NCI-H187 (cell line): ENCODE measurements at regions not wholly inside any gene's neighbourhood (a gene's known extent, or its start where the extent isn't known, plus 50 kb on each side); places are given as distances from the start of the nearest gene placed in this dataset.
"Not testable (repeated sequence)": the region's sequence is repeated elsewhere in the genome, so short reads cannot be mapped to it uniquely, and the experiment has no call there.

Experiments
- DNase-seq, 2 experiments: peaks; one replicate each; lab custom pipeline; 2025; lab: John Stamatoyannopoulos, UW

DNA sequence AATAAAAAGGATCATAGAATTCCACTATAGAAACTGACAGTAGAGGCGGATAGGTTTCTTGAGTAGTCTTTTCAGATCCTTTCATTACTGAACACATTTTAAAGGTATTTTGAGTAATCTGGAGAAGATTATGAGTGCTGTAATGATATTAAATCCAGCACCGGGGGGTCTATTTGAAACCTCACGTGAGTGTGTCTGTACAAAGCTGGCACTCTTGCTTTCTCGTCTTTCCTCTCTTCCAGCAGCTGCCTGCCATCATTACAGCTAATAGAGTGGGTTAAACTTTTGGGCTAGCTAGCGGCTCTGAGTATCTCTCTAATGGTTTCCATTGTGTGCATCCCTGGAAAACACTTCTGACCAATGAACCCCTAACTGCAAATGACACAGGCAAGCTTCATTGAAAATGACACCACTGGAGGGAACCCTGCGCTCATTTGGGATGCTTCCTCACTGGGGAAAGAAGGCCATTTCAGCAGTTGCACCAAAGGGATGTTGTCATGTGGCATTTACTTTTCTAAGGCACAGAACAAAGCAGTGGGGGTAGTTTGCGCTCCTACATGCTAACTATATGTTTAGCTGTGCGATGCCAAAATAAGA, 101.0 kb downstream of the HRH4 start:
- no peak for DNase-seq

DNA sequence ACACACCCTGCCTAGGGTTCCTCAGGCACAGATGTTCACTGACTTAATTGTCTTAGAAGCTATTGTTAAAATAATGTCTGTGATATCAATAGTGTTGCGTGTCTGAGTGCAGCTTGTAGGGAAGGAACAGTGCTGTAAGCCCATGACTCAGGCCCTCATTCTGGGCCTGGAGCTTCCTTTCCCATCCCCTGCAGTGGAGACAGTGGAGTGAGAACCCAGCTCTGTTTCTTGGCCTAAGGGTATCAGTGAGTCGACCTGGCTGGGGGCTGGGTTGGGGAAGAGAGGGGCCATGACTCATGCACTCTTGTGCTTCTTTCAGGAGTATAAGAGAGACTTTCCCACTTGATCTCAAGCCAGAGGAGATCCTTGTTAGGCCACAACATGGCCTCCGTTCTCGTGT, 106.8 kb downstream of the HRH4 start:
- DNase-seq, result no peak

DNA sequence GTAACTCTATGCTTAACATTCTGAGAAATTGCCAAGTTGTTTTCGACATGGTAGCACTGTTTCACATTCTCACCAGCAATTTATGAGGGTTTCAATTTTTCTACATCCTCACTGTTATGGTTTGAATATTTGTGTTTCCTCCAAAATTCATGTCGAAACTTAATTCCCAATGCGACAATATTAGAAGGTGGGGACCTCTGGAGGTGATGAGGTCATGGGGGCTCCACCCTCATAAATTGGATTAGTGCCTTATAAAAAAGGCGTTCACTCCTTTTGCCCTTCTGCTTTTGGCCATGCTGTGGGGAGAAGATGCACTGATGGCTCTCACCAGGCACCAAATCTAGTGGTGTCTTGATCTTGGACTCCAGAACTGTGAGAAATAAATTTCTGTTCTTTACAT, 110.3 kb downstream of the HRH4 start:
- no peak for DNase-seq

DNA sequence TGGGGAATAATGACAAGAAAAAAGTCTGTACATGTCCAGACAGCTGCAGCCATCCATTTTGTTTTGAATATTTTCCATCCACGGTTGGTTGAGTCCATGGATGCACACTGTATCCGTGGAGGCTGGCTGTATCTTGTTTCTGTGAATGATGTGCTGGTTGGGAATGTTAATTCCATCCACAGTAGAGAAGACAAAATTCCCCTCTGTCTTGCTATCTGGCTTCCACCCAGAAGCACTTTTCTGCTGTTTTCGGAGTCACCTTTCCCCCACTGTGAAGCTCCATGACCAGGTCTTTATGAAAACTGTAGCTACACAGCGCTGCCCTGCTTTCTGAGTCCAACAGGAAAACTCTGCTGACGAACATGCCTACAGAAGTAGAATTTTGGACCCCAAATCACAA, 122.3 kb downstream of the HRH4 start:
- DNase-seq, result no peak

DNA sequence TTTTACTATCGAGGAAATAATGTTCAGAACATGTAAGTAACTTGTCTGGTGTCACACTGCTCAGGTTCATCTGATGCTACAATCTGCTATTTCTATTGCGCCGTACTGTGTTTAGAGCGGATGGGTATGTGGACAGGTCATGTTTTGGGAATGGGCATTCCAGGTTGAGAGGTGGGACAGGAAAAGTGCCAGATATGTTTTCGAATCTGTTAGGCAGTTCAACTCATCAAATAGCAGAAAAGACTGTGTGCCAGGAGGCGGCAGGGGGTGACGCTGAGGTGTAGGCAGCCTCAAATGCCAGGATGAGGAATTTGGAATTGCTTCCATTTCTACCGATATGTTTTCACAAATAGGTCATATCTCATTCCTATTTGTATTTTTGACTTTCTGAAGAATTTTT, 123.8 kb downstream of the HRH4 start:
- DNase-seq, result no peak

DNA sequence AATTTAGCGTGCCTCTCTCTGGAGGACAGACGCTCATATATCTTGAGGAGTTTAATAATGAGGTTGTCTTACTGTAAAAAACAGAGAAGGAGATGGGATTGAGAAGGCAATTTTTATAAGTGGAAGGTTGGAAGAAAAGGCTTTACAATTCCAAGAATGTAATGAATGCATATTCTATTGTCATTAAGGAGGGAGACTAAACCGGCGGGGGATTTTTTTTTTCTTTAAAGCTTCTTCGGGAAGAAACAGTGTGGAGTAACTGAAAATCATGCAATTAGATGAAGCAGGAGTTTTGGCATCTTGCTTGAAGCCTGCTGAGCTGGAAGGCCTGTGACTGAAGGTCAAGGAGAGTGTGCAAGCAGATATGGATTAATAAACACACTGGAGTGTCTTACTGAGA, 124.4 kb downstream of the HRH4 start:
- no peak for DNase-seq

DNA sequence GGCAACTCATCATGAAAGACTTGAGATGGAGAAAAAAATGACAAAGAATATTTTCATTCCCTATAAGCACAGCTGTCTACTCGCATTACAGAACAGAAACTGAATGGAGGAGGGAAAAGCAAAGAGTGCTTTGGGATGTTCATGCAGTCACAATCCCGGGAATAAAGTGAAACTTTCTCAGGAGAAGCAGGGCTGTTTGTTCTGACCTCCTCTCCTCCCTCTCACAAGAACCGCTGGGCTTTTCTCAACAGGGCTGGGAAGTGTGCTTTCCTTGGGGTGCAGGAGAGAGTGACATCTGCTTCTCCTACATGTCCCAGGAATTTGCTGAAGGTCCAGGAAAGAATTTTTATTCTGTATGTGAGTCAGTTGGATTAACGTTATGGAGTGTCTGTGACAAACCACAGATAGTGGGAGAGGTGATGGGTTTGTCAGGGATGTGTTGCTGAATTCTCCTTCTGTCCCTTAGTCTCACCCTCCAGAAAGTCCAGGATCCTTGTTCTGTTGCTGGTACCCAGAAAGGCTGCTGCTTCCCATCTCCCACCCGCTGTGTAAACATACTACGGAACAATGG, 125.6 kb downstream of the HRH4 start:
- no peak for DNase-seq

DNA sequence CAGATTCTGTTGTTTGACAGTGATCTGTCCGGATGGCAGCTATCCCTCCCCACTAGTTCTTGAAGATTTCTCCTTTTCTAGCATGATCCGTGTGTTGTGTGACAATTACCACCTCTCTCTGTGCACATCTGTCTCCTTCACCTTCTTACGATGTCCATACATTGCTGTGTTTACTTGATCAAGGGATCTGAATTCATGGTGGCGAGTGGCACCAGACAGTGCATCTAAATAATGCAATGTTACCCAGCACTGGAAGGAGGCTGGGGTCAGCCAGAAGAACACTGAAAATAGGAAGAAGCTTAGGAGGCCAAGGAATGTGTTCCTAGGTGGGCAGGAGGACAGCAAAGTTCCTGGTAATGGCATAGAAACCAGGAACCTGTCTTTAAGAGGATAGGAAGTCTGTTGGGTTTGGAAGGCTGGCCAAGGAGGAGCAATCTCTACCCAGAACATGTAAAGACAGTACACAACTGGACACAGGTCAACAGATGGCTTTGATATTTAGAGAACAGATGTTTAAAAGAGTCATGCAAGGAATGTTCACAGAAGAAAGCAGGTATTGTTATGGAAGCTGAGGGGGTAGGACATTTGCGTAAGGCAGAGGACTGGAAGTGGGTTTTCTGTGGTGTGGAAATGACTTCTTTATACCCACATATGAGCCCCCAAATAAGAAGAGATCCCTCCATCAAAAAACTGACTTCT, 126.4 kb downstream of the HRH4 start:
- DNase-seq, result no peak

DNA sequence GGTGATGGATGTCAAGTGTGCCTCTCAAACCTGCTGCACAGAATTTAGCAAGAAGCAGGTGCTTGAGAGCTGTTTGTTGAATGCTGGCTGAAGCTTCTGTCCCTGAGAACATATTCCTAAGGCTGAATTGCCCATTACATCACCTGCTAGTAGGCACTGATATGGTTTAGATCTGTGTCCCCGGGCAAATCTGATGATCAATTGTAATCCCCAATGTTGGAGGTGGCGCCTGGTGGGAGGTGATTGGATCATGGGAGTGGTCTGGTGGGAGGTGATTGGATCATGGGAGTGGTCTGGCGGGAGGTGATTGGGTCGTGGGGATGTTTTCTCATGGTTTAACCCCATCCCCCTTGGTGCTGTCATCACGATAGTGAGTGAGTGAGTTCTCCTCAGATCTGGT, 128.0 kb downstream of the HRH4 start:
- peak in 1 of 2 experiments; percentile 5 for DNase-seq

DNA sequence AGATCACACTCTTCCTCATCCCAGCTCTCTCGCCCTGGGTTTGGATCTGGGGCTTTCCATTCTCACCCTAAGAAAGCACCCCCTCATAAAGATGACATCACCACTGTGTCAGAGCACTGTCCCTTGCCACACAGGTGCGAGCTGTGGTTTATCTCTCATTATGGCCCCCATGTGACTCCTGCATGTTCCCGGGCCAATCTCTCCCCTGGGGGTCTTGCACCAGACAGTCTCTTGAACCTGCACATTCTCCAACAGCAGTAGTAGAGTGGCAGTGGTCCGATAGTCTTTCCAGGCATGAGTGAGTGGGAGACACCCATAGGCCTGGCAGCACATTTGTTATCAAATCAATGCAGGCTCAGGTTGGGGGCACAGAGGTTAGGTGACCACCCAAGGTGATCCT, 130.5 kb downstream of the HRH4 start:
- no peak for DNase-seq

DNA sequence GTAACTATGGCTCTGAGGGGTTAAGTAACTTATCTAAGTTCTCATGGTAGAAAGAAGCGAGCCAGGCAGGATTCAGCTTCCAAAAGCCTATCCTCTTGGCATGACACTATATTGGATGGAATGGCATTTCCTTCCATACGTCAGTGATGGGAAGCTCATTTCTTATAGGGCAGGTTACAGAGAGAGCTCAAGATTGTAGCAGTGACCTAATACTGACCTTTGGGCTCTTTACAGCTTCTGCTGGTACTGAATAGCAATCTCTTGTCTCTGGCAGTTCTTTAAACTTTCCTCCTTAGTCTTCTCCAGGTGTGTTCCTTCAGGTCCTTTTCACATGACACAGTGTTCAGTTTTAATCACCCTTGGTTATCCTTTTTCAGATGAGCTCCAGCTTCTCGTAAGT, 133.0 kb downstream of the HRH4 start:
- DNase-seq, result no peak

DNA sequence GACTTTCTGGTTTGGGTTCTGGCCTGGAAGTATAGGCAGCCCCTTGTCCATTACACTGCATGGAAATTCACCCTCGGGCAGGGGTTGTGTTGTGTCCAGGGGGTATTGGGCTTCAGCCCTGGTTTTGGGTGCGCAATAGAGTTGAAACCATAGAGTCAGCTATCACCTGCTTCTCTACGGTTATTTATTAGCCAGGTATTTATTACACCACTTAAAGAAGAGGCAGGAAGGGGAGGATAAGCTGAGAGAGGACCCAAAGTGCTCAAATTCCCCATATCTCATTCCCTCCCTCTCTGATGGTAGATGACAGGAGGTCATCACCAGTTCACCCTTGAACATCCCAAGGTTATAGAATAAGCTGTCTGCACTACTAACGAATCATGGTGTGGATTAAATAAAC, 133.4 kb downstream of the HRH4 start:
- DNase-seq, result no peak

DNA sequence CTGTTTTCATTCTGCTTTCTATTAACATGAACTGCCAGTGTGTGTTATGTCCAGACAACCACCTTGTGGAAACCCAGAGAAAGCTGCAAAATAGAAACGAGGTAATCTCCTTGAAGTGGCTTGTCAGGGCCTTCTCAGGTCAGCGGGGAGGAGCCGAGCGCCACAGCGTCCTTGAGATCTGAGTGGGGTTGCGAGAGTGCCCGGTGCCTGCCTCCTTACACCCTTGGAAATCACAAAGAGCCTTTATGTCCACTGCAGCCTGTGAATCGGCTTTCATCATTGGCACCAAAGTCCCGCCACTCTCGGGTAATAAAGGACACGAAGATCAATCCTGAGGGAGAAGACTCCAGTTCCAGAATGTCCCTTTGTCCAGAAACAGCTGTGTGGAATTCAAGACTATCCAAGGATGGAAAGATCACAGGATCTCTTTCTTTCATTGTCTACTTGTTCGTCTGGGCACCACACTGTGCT, 135.2 kb downstream of the HRH4 start:
- no peak for DNase-seq

DNA sequence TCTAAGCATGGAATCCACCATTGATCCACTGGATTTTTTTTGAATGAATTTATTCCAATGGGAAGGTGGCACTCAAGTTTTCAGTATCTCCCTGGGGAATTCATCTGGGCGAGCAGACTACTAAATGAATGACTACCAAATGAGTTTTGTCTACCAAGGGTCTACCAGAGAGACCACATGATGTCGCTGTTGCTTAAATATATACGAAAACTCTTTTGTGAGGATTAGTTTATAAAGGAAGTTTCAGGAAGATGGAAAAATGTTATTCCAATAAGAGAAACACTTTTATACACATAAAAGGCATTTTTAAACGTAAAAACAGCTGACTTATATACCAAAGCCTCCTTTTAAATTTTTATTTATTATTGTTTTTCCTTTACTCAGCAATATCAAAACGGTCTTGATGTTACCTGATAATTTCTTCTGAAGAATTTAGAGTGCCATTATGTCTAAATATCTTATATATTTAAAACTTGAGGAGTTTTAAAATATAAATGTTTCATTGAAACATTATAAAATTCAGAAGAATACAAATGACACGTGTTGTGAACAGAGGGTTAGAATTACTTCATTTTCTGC, 139.7 kb downstream of the HRH4 start:
- peak in 1 of 2 experiments; percentile 59 for DNase-seq

DNA sequence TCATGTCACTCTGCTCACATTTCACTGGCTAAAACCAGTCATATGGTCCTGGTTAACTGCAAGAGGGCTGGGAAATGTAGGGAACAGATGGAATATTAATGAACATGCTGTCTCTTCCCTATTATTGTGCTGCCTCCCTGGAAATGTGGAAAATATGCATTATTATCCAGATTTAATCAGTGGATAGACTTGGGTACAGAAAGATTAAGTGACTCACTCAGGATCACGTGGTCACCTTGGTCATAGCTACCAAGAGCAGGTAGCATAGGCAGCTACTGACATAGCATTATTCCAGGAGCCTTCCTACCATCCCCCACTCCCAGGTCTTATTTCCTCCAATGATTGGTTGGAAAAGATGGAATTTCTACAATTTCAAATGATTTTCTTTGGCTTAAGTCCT, 141.1 kb downstream of the HRH4 start:
- no peak for DNase-seq

DNA sequence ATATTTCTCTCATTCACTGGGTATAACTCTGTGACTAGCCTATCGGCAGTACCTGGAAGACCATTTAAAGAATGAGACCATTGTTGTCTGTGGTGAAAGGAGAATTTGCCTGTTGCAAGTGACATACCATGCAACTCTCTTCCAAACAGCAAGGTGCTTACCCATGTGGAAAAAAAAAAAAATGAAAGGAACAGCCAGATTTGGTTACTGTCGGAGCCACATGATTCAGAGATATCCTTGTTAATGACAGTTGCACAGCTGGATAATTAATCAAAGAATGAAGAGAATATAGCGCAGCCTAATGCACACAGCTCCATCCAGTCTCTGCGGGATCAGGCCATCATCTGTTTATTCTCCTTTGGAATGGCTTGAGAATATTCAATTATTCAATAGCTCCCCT, 141.8 kb downstream of the HRH4 start:
- no peak for DNase-seq

DNA sequence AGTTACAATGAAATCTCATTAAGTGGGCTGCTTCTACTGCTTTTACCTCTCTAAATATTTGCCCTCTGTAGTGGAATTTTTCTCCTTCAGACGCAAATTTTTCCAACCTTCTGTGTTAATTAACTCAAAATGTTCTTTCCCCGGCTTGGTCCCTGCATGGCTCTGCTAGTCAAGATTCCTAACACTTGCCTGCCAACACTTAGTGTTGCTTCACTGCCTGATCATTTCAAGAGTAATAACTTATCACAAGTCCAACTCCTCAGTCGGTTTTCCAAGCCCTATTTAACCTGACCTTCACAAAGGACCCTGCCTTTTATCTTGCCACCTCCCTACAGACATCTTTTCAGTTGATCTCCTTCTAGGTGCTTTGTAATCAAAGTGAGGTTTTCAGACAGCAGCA, 142.7 kb downstream of the HRH4 start:
- no peak for DNase-seq

DNA sequence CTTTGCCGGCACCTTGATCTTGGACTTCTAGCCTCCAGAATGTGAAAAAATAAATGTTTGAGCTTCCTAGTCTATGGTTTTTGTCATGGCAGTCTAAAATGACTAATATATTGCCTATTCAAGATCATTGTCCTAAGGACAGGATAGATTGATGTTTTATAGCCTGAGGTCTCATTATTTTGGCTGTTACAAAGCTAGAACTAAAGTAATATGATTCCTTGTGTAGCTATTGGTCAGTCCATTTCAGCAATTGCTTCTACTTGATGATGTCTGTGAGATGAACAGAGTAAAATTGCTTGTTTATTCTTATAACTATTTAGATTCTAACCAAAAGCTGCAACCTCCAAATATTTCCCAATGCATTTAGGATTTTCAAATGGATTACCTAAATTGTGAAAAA, 145.0 kb downstream of the HRH4 start:
- DNase-seq, result no peak

DNA sequence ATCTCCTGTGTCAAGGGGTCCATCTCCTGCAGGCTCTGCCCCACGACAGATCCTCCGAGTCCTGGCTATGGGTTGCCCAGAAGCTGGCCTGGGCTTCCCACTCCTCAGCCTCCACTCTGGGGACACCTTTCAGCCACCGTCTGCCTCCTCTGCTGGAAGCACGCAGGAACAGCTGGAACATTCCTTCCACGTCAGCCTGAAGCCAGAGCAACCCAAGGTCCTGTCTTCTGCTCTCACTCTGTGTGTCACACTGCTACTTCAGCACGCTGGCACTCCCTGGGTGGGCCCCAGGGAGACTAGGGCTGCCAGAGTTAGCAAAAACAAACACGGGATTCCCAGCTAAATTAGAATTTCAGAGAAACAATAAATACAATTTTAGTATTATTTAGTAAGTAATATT, 148.8 kb downstream of the HRH4 start:
- DNase-seq, result no peak

DNA sequence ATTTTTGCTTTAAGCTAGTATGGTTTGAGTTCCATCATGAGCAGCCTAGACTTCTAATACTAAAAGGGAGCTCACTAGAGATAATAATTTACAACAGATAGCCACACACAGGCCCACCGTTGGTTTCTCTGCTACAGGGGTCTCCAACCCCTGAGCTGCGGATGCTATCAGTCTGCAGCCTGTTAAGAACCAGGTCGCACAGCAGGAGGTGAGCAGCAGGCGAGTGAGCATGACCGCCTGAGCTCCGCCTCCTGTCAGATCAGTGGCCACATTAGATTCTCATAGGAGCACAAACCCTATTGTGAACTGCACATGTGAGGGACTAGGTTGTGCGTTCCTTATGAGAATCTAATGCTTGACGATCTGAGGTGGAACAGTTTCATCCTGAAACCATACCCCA, 150.6 kb downstream of the HRH4 start:
- DNase-seq, result no peak

DNA sequence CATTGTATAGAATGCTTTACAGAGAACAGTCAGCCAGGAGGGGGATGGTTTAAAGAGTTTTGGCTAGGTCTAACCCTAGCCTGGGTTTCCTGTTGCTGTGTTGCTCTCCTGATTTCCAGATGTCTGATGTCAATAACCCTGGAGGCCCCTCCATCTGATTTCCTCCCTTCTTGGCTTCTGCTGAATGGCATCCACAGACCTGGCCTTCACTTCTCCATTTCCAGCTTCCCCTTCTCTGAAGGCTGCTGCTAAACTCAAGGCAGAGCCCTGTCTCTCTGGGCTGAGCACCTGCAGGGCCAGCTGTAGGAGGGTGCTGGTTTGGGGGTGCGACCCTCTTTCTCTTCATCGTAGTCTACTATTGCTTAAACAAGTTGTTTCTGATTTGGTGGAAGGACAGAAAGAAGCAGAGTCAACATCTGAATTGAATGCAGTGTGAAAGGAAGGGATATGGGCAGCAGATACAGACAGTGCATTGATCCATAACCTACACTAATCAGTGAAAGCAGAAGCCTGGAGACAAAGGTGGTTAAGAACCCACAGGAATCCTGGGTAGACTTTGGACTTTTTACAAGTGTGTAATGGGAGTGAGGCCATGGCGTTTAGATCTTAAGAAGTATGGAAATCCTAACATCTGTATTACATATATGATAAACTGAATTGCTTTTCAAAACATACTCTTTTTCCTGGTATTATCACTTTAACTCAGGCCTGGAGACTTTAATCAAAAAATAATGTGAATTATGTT, 153.6 kb downstream of the HRH4 start:
- DNase-seq, result no peak

DNA sequence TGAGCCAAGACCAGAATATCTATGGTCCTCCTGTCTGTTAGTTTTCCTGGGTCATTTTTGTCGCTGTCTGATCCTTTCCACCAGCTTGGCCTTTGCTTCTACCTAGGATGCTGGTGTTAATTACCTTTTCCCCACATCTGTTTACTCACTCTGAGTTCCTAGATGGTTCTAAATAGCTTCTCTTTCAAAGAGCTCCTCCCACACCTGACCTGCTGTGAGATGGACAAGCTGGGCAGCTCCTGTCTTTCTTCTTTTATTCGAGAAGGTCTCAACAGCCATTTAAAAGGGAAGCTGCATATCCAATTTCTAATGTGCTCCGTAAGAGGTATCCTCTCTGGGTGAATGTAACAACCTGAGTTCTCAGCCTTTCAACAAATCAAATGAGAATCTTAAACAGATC, 156.2 kb downstream of the HRH4 start:
- peak in 1 of 2 experiments; percentile 17 for DNase-seq

DNA sequence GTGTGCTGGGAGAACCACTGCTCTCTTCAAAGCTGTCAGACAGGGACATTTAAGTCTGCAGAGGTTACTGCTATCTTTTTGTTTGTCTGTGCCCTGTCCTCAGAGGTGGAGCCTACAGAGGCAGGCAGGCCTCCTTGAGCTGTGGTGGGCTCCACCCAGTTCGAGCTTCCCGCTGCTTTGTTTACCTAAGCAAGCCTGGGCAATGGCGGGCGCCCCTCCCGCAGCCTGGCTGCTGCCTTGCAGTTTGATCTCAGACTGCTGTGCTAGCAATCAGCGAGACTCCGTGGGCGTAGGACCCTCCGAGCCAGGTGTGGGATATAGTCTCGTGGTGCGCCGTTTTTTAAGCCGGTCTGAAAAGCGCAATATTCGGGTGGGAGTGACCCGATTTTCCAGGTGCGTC, 164.0 kb downstream of the HRH4 start:
- DNase-seq, result not testable (repeated sequence)
